Natural killer cell treated with Interleukin-12 subunit alpha and Interleukin-12 subunit beta and Interleukin-15 and Interleukin-18, amount 100 ng/mL, for 72 hours (primary cell): ENCODE measurements at regions not wholly inside any gene's neighbourhood (a gene's known extent, or its start where the extent isn't known, plus 50 kb on each side); places are given as distances from the start of the nearest gene placed in this dataset.

Experiments
- ATAC-seq, 2 donors: fragments of 150-1000 bp; cut with Tn5 transposase in 1 of 2; sonication (Bioruptor Pico), chemical (Tn5 transposase) in 1 of 2; 2 replicates each; pipeline ENCODE4 v1.10.0; 2021
- DNase-seq: peaks from one replicate; pipeline ENCODE4 v3.0.0; 2022; ENCODE audit warnings: low spot score
- H3K27ac Mint-ChIP-seq, 2 donors: 1 replicate in 1 of 2; 2 replicates in 1 of 2; pipeline ENCODE4 v1.8.0; 2022; ENCODE audit warnings: mixed read lengths in 2 of 2, mild to moderate bottlenecking in 1 of 2, moderate library complexity in 1 of 2
- H3K27me3 Mint-ChIP-seq, 2 donors: 1 replicate in 1 of 2; 2 replicates in 1 of 2; pipeline ENCODE4 v1.8.0; 2022; ENCODE audit warnings: mixed read lengths in 2 of 2
- H3K36me3 Mint-ChIP-seq: one replicate; pipeline ENCODE4 v1.8.0; 2022; ENCODE audit warnings: mixed read lengths
- H3K4me1 Mint-ChIP-seq, 2 donors: 1 replicate in 1 of 2; 2 replicates in 1 of 2; pipeline ENCODE4 v1.8.0; 2022; ENCODE audit warnings: low read depth in 2 of 2, mixed read lengths in 2 of 2, mild to moderate bottlenecking in 1 of 2
- H3K4me3 Mint-ChIP-seq: one replicate; pipeline ENCODE4 v1.8.0; 2022; ENCODE audit warnings: mixed read lengths
- H3K9me3 Mint-ChIP-seq: 2 replicates; pipeline ENCODE4 v1.8.0; 2022; ENCODE audit warnings: mixed read lengths

- no peaks in the 10 kb centered on the region for H3K27me3 Mint-ChIP-seq
- no peak overlapping the region for H3K4me3 Mint-ChIP-seq
- H3K4me1 Mint-ChIP-seq, result no peaks in the 10 kb centered on the region
- no peaks in the 10 kb centered on the region for H3K36me3 Mint-ChIP-seq
- no peak overlapping the region for H3K27ac Mint-ChIP-seq
- no peak for ATAC-seq
- DNase-seq, result no peak
- H3K9me3 Mint-ChIP-seq, result no peaks in the 10 kb centered on the region
Measured at GRCh38 chr9:111233963-111234362, 96.1 kb downstream of the OR2K2 start.

DNA sequence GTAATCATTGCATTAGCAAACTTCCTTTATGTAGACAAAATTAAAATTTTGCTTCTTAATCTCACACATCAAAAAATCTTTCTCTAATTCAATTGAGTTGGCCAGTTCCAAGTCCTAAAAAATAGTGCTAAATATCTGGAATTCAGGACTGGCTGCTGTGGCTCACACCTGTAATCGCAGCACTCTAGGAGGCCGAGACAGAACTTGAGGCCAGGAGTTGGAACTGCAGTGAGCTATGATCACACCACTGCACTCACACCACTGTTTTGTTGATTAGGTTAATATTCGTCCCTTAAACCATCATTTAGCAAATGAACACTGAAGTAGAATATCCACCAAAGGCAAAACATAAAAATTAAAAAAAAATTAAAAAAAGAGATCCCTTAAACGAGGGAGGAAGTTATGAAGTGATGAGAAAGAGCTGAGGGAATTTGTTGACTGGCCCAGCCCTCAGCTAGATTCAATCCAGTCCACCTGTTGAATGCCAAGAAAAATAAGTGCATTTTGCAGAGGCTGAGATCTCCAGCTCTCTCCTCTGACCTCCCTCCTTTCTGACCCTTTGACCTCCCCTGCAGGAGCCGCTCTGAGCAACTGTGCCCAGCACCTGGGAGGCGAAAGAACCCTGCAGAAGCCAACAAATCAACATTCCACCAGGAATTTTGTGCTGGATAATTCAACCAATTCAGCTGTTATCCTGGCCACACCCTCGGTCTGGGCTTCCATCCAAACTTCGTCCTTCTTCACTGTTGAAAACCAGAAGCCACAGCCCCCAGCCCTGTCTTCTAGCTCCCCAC lies 96.8 kb downstream of the OR2K2 start:
- H3K27me3 Mint-ChIP-seq, result no peaks in the 10 kb centered on the region
- no peaks in the 10 kb centered on the region for H3K4me1 Mint-ChIP-seq

GRCh38 chr9:111231801-111232580 lies 98.0 kb downstream of the OR2K2 start:
- no peak for ATAC-seq
- Mint-ChIP-seq H3K27me3 (no peaks in the 10 kb centered on the region), H3K4me1 (no peaks in the 10 kb centered on the region), H3K27ac (no peak overlapping the region), H3K9me3 (no peaks in the 10 kb centered on the region), H3K36me3 (no peaks in the 10 kb centered on the region), H3K4me3 (no peak overlapping the region)
- no peak for DNase-seq

More for the DNA sequence above, 96.8 kb downstream of the OR2K2 start:
- H3K9me3 Mint-ChIP-seq, result no peaks in the 10 kb centered on the region
- no peak for ATAC-seq
- H3K4me3 Mint-ChIP-seq, result no peak overlapping the region
- H3K27ac Mint-ChIP-seq, result no peak overlapping the region
- DNase-seq, result no peak
- H3K36me3 Mint-ChIP-seq, result no peaks in the 10 kb centered on the region

GRCh38 chr9:111222757-111223156 lies 107.3 kb downstream of the OR2K2 start:
- H3K4me3 Mint-ChIP-seq, result no peak overlapping the region
- no peaks in the 10 kb centered on the region for H3K27me3 Mint-ChIP-seq
- H3K36me3 Mint-ChIP-seq, result no peaks in the 10 kb centered on the region
- peaks cover 5% of the 10 kb centered on the region for H3K9me3 Mint-ChIP-seq
- no peak overlapping the region for H3K27ac Mint-ChIP-seq
- no peaks in the 10 kb centered on the region for H3K4me1 Mint-ChIP-seq
- DNase-seq (no peak), ATAC-seq (no peak)

DNA sequence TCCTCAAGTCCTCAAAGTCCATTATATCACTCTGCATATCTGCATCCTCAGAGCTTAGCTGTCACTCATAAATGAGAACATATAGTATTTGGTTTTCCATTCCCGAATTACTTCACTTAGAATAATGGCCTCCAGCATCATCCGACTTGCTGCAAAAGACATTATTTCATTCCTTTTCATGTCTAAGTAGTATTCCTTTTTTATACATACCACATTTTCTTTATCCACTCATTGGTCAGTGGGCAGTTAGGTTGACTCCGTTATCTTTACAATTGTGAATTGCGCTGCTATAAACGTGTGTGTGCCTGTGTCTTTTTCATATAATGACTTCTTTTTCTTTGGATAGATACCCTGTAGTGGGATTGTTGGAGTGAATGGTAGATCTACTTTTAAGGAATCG lies 117.2 kb downstream of the OR2K2 start:
- Mint-ChIP-seq H3K27me3 (peaks cover 3 to 19% of the 10 kb centered on the region in 2 donors), H3K27ac (no peak overlapping the region), H3K4me1 (no peaks in the 10 kb centered on the region), H3K9me3 (peaks cover 13% of the 10 kb centered on the region), H3K36me3 (no peaks in the 10 kb centered on the region), H3K4me3 (no peak overlapping the region)
- no peak for DNase-seq
- no peak for ATAC-seq

DNA sequence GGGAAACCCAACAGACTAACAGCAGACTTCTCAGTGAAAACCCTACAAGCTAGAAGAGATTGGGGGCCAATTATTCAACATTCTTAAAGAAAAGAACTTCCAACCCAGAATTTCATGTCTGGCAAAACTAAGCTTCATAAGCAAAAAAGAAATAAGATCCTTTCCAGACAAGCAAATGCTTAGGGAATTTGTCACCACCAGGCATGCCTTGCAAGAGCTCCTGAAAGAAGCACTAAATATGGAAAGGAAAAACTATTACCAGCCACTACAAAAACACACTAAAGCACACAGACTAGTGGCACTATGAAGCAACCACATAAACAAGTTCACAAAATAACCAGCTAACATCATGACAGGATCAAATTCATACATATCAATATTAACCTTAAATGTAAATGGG lies 131.1 kb downstream of the OR2K2 start:
- H3K27ac Mint-ChIP-seq, result no peak overlapping the region
- DNase-seq, result no peak
- peaks cover 13% of the 10 kb centered on the region for H3K36me3 Mint-ChIP-seq
- H3K4me1 Mint-ChIP-seq, result no peaks in the 10 kb centered on the region
- no peak overlapping the region for H3K4me3 Mint-ChIP-seq
- no peaks in the 10 kb centered on the region for H3K27me3 Mint-ChIP-seq
- peaks cover 22% of the 10 kb centered on the region for H3K9me3 Mint-ChIP-seq
- ATAC-seq, result no peak

DNA sequence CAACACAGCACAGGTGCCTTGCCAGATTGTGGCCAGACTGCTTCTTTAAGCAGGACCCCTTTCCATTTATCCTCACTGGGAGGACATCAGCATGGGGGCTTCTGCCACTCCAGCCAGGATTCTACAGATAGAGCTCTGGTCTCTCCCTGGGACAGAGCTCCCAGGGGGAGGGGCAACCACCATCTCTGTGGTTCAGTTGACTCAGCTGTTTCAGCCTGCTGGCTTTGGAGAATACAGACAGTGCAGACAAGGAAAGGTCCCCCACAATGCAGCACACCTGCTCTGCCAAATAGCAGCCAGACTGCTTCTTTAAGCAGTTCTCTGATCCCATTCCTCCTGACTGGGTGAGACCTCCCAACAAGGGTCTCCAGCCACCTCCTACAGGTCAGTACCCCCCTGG lies 132.8 kb downstream of the OR2K2 start:
- Mint-ChIP-seq H3K27me3 (no peaks in the 10 kb centered on the region), H3K27ac (no peak overlapping the region), H3K36me3 (peaks cover 6% of the 10 kb centered on the region), H3K4me3 (no peak overlapping the region), H3K4me1 (no peaks in the 10 kb centered on the region), H3K9me3 (peaks cover 13% of the 10 kb centered on the region)
- no peak for ATAC-seq
- DNase-seq, result no peak

GRCh38 chr9:111195766-111196165 lies 134.3 kb downstream of the OR2K2 start:
- H3K4me3 Mint-ChIP-seq, result no peak overlapping the region
- H3K9me3 Mint-ChIP-seq, result peaks cover 13% of the 10 kb centered on the region
- H3K27ac Mint-ChIP-seq, result no peak overlapping the region
- no peaks in the 10 kb centered on the region for H3K4me1 Mint-ChIP-seq
- H3K27me3 Mint-ChIP-seq, result no peaks in the 10 kb centered on the region
- no peak for ATAC-seq
- peaks cover 6% of the 10 kb centered on the region for H3K36me3 Mint-ChIP-seq
- DNase-seq, result no peak

DNA sequence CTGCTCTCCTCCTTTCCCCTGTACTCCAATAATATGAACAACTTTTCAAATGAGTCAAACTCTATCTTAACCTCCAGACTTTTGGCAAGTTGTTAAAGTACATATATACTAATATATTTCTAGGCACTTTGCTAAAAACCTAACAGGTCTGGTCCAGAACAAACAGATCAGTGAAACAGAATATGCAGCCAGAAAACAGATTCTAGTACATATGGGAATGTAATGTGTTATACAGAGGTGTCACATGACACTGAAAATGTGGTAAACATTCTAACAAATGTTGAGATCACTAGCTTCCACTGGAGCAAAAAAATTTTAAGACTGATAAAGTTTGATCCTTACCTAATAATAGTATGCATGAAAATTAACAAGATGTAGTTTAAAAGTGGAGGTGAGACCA lies 136.9 kb downstream of the OR2K2 start:
- Mint-ChIP-seq H3K27ac (no peak overlapping the region), H3K4me1 (no peaks in the 10 kb centered on the region), H3K9me3 (peaks cover 7% of the 10 kb centered on the region), H3K27me3 (no peaks in the 10 kb centered on the region), H3K4me3 (no peak overlapping the region), H3K36me3 (no peaks in the 10 kb centered on the region)
- no peak for ATAC-seq
- DNase-seq, result no peak

- H3K4me1 Mint-ChIP-seq, result no peaks in the 10 kb centered on the region
- H3K27me3 Mint-ChIP-seq, result no peaks in the 10 kb centered on the region
- no peak overlapping the region for H3K4me3 Mint-ChIP-seq
- no peak for ATAC-seq
- DNase-seq, result no peak
- H3K27ac Mint-ChIP-seq, result no peak overlapping the region
- no peaks in the 10 kb centered on the region for H3K36me3 Mint-ChIP-seq
- peaks cover 4% of the 10 kb centered on the region for H3K9me3 Mint-ChIP-seq
Measured at GRCh38 chr9:111192650-111193049, 137.4 kb downstream of the OR2K2 start.

DNA sequence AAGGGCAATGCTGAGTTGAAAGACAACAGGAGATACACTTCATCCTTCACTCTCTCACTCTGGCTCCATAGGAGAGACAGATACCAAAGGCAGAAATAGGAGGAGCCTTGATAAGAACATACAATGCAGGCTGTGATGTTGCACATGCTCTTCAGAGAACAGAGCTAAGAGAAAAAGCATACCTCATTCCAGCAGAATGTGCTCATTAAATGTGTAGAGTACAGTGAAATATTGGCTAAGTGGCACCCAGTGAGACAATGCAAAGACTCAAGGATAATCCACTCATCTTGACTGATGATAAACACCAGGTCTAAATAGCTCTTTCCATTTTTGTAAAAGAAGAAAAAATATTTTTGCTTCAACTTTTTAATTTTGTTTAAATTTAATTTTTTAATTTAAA lies 139.7 kb downstream of the OR2K2 start:
- Mint-ChIP-seq H3K36me3 (no peaks in the 10 kb centered on the region), H3K4me1 (no peaks in the 10 kb centered on the region), H3K27me3 (no peaks in the 10 kb centered on the region), H3K9me3 (peaks cover 4% of the 10 kb centered on the region), H3K27ac (no peak overlapping the region), H3K4me3 (no peak overlapping the region)
- ATAC-seq, result no peak
- DNase-seq, result no peak

GRCh38 chr9:111187376-111187775 lies 142.6 kb downstream of the OR2K2 start:
- Mint-ChIP-seq H3K4me3 (no peak overlapping the region), H3K4me1 (no peaks in the 10 kb centered on the region), H3K9me3 (peaks cover 4% of the 10 kb centered on the region), H3K27me3 (no peaks in the 10 kb centered on the region), H3K36me3 (no peaks in the 10 kb centered on the region), H3K27ac (no peak overlapping the region)
- no peak for DNase-seq
- ATAC-seq, result no peak

DNA sequence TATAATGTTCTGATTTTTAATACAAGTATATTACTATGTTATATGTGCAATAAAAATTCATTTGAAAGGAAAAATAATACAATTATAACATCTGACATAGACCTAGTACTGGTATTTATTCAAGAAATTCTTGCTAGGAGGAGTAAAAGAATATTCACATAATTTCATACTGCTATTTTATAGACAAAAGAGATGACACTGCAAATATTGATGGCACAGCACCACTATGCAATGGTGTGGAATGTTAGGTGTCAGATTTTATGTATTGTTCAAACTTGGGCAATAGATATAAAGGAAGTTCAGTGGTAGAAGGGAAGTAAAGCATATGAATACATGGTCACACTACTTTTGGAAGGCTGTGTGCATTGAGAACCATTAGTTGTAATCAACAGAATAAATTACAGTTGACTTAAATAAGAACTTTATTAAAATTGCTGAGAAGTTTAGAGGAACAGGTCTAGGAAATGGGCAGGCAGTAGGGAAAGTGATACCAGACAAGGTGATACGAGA lies 143.9 kb downstream of the OR2K2 start:
- no peak for ATAC-seq
- H3K4me1 Mint-ChIP-seq, result no peaks in the 10 kb centered on the region
- no peaks in the 10 kb centered on the region for H3K27me3 Mint-ChIP-seq
- no peaks in the 10 kb centered on the region for H3K36me3 Mint-ChIP-seq
- H3K27ac Mint-ChIP-seq, result no peak overlapping the region
- no peak overlapping the region for H3K4me3 Mint-ChIP-seq
- DNase-seq, result no peak
- H3K9me3 Mint-ChIP-seq, result peaks cover 4% of the 10 kb centered on the region

DNA sequence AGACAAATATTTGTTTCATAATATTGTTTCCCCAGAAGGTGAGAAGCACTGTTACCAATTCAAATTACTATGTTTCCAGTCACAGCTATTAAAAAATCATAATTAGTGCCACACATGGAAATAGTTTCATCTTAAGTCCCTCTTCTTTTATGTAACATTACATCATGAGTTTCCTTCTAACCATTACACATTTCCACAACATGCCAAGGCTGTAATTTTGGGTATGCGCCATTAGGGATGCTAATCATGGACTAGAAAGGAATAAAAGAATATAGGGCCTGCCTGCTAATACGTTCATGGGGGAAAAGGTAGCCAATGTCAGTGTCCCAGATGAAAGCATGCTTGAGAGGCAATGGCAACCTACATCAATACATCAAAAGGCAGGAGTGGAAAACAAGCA lies 142.5 kb upstream of the LPAR1 start:
- Mint-ChIP-seq H3K27me3 (peaks cover 0 to 10% of the 10 kb centered on the region in 2 donors), H3K36me3 (no peaks in the 10 kb centered on the region), H3K27ac (no peak overlapping the region), H3K9me3 (peaks cover 10% of the 10 kb centered on the region), H3K4me3 (no peak overlapping the region), H3K4me1 (no peaks in the 10 kb centered on the region)
- no peak for ATAC-seq
- no peak for DNase-seq
